H9 (cell line): ENCODE measurements at regions not wholly inside any gene's neighbourhood (a gene's known extent, or its start where the extent isn't known, plus 50 kb on each side); places are given as distances from the start of the nearest gene placed in this dataset.

Source experiments
- DNase-seq: peaks from one replicate; pipeline ENCODE4 v3.0.0-alpha.2; 2017
- H2AFZ ChIP-seq: one replicate; pipeline ENCODE4 v1.6.1; 2013; ENCODE audit warnings: mild to moderate bottlenecking, low read length, control low read depth, moderate library complexity
- H2AK5ac ChIP-seq: 2 replicates; pipeline ENCODE4 v1.6.1; 2013; ENCODE audit warnings: low read length, control low read depth, mixed read lengths; ENCODE audit not compliant: insufficient read length
- H2BK120ac ChIP-seq: one replicate; pipeline ENCODE4 v1.6.1; 2013; ENCODE audit warnings: low read depth, mild to moderate bottlenecking, low read length, control low read depth, inconsistent platforms; ENCODE audit not compliant: poor library complexity, severe bottlenecking
- H2BK12ac ChIP-seq: 2 replicates; pipeline ENCODE4 v1.6.1; 2013; ENCODE audit warnings: low read length, control low read depth, mixed read lengths, low read depth; ENCODE audit not compliant: insufficient read length
- H2BK15ac ChIP-seq: 2 replicates; pipeline ENCODE4 v1.6.1; 2013; ENCODE audit warnings: low read depth, low read length, control low read depth
- H2BK20ac ChIP-seq: one replicate; pipeline ENCODE4 v1.6.1; 2013; ENCODE audit warnings: low read depth, mild to moderate bottlenecking, low read length, control low read depth, inconsistent platforms; ENCODE audit not compliant: poor library complexity, severe bottlenecking
- H2BK5ac ChIP-seq: 2 replicates; pipeline ENCODE4 v1.6.1; 2013; ENCODE audit warnings: low read length, control low read depth, mixed read lengths; ENCODE audit not compliant: insufficient read length
- H3K14ac ChIP-seq: 2 replicates; pipeline ENCODE4 v1.6.1; 2013; ENCODE audit warnings: low read length, control low read depth; ENCODE audit not compliant: insufficient read depth
- H3K18ac ChIP-seq: 2 replicates; pipeline ENCODE4 v1.6.1; 2013; ENCODE audit warnings: low read depth, mild to moderate bottlenecking, mixed read lengths, low read length, control low read depth; ENCODE audit not compliant: insufficient read length
- H3K23ac ChIP-seq: 2 replicates; pipeline ENCODE4 v1.6.1; 2013; ENCODE audit warnings: low read length, control low read depth, mixed read lengths, low read depth; ENCODE audit not compliant: insufficient read length
- H3K23me2 ChIP-seq: 2 replicates; pipeline ENCODE4 v1.6.1; 2013; ENCODE audit warnings: low read depth, mild to moderate bottlenecking, mixed read lengths, low read length, control low read depth; ENCODE audit not compliant: insufficient read length, poor library complexity, severe bottlenecking
- H3K27ac ChIP-seq: 2 replicates; pipeline ENCODE4 v1.5.1; 2013; ENCODE audit warnings: low read length, control low read depth, mixed read lengths, low read depth; ENCODE audit not compliant: insufficient read length
- H3K27me3 ChIP-seq: 2 replicates; pipeline ENCODE4 v1.6.1; 2013; ENCODE audit warnings: low read length, control low read depth, inconsistent platforms; ENCODE audit not compliant: insufficient read depth
- H3K4ac ChIP-seq: 2 replicates; pipeline ENCODE4 v1.6.1; 2013; ENCODE audit warnings: low read depth, mild to moderate bottlenecking, control low read depth, inconsistent platforms, low read length, moderate library complexity
- H3K4me1 ChIP-seq: 2 replicates; pipeline ENCODE4 v1.6.1; 2013; ENCODE audit warnings: low read length, control low read depth, inconsistent platforms; ENCODE audit not compliant: insufficient read depth
- H3K4me2 ChIP-seq: 2 replicates; pipeline ENCODE4 v1.6.1; 2013; ENCODE audit warnings: low read length, control low read depth, mixed read lengths; ENCODE audit not compliant: insufficient read length, insufficient read depth
- H3K56ac ChIP-seq: 2 replicates; pipeline ENCODE4 v1.6.1; 2013; ENCODE audit warnings: low read depth, mild to moderate bottlenecking, mixed read lengths, low read length, control low read depth; ENCODE audit not compliant: insufficient read length
- H3K79me1 ChIP-seq: 2 replicates; pipeline ENCODE4 v1.6.1; 2013; ENCODE audit warnings: low read depth, mild to moderate bottlenecking, moderate library complexity, low read length, control low read depth, inconsistent platforms; ENCODE audit not compliant: insufficient read depth, poor library complexity, severe bottlenecking
- H3K79me2 ChIP-seq: 2 replicates; pipeline ENCODE4 v1.6.1; 2013; ENCODE audit warnings: low read length, control low read depth, inconsistent platforms; ENCODE audit not compliant: insufficient read depth
- H3K9ac ChIP-seq: 2 replicates; pipeline ENCODE4 v1.6.1; 2013; ENCODE audit warnings: low read length, control low read depth, mixed read lengths; ENCODE audit not compliant: insufficient read length; ENCODE audit errors: extremely low read depth
- H3K9me3 ChIP-seq: one replicate; pipeline ENCODE4 v1.6.1; 2013; ENCODE audit warnings: low read depth, low read length, inconsistent platforms; ENCODE audit not compliant: control insufficient read depth
- H3T11ph ChIP-seq: one replicate; pipeline ENCODE4 v1.6.1; 2013; ENCODE audit warnings: mild to moderate bottlenecking, low read length, control low read depth, inconsistent platforms
- H4K20me1 ChIP-seq: one replicate; pipeline ENCODE4 v1.6.1; 2013; ENCODE audit not compliant: control insufficient read depth, insufficient read length, insufficient read depth
- H4K5ac ChIP-seq: 2 replicates; pipeline ENCODE4 v1.6.1; 2013; ENCODE audit warnings: low read depth, mild to moderate bottlenecking, mixed read lengths, low read length, control low read depth; ENCODE audit not compliant: insufficient read length
- H4K8ac ChIP-seq: replicated peaks from 2 replicates; pipeline ENCODE4 v1.6.1; 2013; ENCODE audit warnings: low read length, control low read depth, mixed read lengths, low read depth; ENCODE audit not compliant: insufficient read length
- H4K91ac ChIP-seq: 2 replicates; pipeline ENCODE4 v1.6.1; 2013; ENCODE audit warnings: low read depth, mild to moderate bottlenecking, moderate library complexity, mixed read lengths, low read length, control low read depth; ENCODE audit not compliant: insufficient read length
- H3K27ac Mint-ChIP-seq, 3 experiments: 2 replicates in 2 of 3; 3 replicates in 1 of 3; pipeline ENCODE4 v1.8.0; 2020 to 2021; ENCODE audit warnings: mixed read lengths in 3 of 3, mild to moderate bottlenecking in 1 of 3, moderate library complexity in 1 of 3
- H3K27me3 Mint-ChIP-seq: 2 replicates; pipeline ENCODE4 v1.8.0; 2021; ENCODE audit warnings: low read depth, mild to moderate bottlenecking, moderate library complexity, mixed read lengths
- H3K36me3 Mint-ChIP-seq, 3 experiments: 2 replicates in 2 of 3; 3 replicates in 1 of 3; pipeline ENCODE4 v1.8.0; 2020 to 2021; ENCODE audit warnings: low read depth in 3 of 3, mixed read lengths in 3 of 3; ENCODE audit not compliant: insufficient read depth in 1 of 3
- H3K4me1 Mint-ChIP-seq, 2 experiments: 2 replicates each; pipeline ENCODE4 v1.8.0; 2020; ENCODE audit warnings: mixed read lengths in 2 of 2
- H3K4me3 Mint-ChIP-seq, 2 experiments: 2 replicates in 1 of 2; 3 replicates in 1 of 2; pipeline ENCODE4 v1.8.0; 2020 to 2021; ENCODE audit warnings: mild to moderate bottlenecking in 2 of 2, mixed read lengths in 2 of 2, moderate library complexity in 1 of 2
- H3K9me3 Mint-ChIP-seq, 2 experiments: 2 replicates in 1 of 2; 3 replicates in 1 of 2; pipeline ENCODE4 v1.8.0; 2020; ENCODE audit warnings: mild to moderate bottlenecking in 2 of 2, mixed read lengths in 2 of 2, moderate library complexity in 1 of 2
- WGBS: extraction: QIAGEN DNeasy Blood & Tissue Kit; methylation state at CpG from one replicate; pipeline ENCODE4 v1.1.7; 2013; ENCODE audit warnings: missing lambda C conversion rate, low lambda C conversion rate, mixed read lengths; ENCODE audit not compliant: insufficient read length; ENCODE audit errors: extremely low coverage; 5-methylcytosine and 5-hydroxymethylcytosine counted together
- TF ChIP-seq, protein P1 (sequence below): fragments of 200-600 bp; sonication (generic); conservative IDR thresholded peaks from 3 replicates; pipeline ENCODE4 v1.8.0; 2021; ENCODE audit warnings: antibody characterized with exemption, mild to moderate bottlenecking

DNA sequence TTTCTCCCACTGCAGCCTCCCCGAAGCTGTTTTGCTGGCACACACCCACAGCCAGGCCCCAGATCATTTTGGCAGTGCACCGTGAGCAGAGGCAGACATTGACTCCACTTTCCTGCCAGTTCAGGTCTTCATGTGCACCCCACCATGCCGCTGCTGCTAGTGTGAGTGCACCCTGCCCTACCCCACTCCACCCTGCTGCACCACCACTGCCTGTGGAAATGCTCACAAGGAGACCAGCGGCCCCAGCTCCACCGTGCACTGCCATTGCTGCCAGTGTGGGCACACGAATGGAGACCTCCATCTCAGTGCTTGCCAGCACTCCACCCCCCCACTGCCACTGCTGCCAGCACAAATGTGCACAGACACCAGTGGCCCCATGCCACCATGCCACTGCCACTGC lies 277.6 kb upstream of the ZC4H2 start:
- H3K18ac ChIP-seq, result no peak overlapping the region
- peaks cover 20% of the 10 kb centered on the region for H3K9me3 ChIP-seq
- H3K4me1 ChIP-seq, result no peaks in the 10 kb centered on the region
- no peaks in the 10 kb centered on the region for H3K23me2 ChIP-seq
- H3K27me3 ChIP-seq, result no peaks in the 10 kb centered on the region
- H3K4me3 Mint-ChIP-seq, result no peak overlapping the region
- H3K79me2 ChIP-seq, result no peaks in the 10 kb centered on the region
- no peak overlapping the region for H3K56ac ChIP-seq
- no peak overlapping the region for H2AK5ac ChIP-seq
- no peak overlapping the region for H4K5ac ChIP-seq
- no peak overlapping the region for H3K4ac ChIP-seq
- DNase-seq, result no peak
- H3K36me3 Mint-ChIP-seq, result peaks cover 0 to 7% (median 6%) of the 10 kb centered on the region in 3 experiments; a peak in 2 of 7 replicates
- H3T11ph ChIP-seq, result no peak overlapping the region
- no peak overlapping the region for H3K27ac ChIP-seq
- no peak overlapping the region for H2BK20ac ChIP-seq
- H3K23ac ChIP-seq, result no peak overlapping the region
- H3K14ac ChIP-seq, result no peak overlapping the region
- H2BK12ac ChIP-seq, result no peak overlapping the region
- H3K27me3 Mint-ChIP-seq, result no peaks in the 10 kb centered on the region
- H3K27ac Mint-ChIP-seq, result no peak overlapping the region
- no peak overlapping the region for H4K91ac ChIP-seq
- no peak overlapping the region for H2BK5ac ChIP-seq
- no peaks in the 10 kb centered on the region for H3K79me1 ChIP-seq
- H4K20me1 ChIP-seq, result no peaks in the 10 kb centered on the region
- H2BK15ac ChIP-seq, result no peak overlapping the region
- no peak overlapping the region for H3K9ac ChIP-seq
- peaks cover 80 to 82% of the 10 kb centered on the region in 2 experiments for H3K9me3 Mint-ChIP-seq
- H3K4me1 Mint-ChIP-seq, result no peaks in the 10 kb centered on the region
- no peak overlapping the region for H4K8ac ChIP-seq
- no peak overlapping the region for H2AFZ ChIP-seq
- no peak overlapping the region for H2BK120ac ChIP-seq
- TF ChIP-seq, protein P1, sequence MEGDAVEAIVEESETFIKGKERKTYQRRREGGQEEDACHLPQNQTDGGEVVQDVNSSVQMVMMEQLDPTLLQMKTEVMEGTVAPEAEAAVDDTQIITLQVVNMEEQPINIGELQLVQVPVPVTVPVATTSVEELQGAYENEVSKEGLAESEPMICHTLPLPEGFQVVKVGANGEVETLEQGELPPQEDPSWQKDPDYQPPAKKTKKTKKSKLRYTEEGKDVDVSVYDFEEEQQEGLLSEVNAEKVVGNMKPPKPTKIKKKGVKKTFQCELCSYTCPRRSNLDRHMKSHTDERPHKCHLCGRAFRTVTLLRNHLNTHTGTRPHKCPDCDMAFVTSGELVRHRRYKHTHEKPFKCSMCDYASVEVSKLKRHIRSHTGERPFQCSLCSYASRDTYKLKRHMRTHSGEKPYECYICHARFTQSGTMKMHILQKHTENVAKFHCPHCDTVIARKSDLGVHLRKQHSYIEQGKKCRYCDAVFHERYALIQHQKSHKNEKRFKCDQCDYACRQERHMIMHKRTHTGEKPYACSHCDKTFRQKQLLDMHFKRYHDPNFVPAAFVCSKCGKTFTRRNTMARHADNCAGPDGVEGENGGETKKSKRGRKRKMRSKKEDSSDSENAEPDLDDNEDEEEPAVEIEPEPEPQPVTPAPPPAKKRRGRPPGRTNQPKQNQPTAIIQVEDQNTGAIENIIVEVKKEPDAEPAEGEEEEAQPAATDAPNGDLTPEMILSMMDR, result no peak
- no CpG with 5 or more reads among the region's 6 CpGs for WGBS
- H3K4me2 ChIP-seq, result no peak overlapping the region
